Breast epithelium (tissue), 3 donors: ENCODE measurements at regions not wholly inside any gene's neighbourhood (a gene's known extent, or its start where the extent isn't known, plus 50 kb on each side); places are given as distances from the start of the nearest gene placed in this dataset.

ENCODE experiments used
- POLR2A ChIP-seq: fragments of 450-650 bp; IDR thresholded peaks from one replicate; pipeline ENCODE4 v1.6.1; 2016; ENCODE audit warnings: antibody characterized with exemption, mild to moderate bottlenecking, moderate library complexity
- POLR2AphosphoS5 ChIP-seq, 3 donors: sonication (generic); formaldehyde crosslinking; IDR thresholded peaks; one replicate each; pipeline ENCODE4 v1.6.1; 2017; ENCODE audit warnings: antibody characterized with exemption in 3 of 3
- TF ChIP-seq, protein P1 (sequence below), 3 donors: fragments of 450-650 bp; IDR thresholded peaks; one replicate each; pipeline ENCODE4 v1.5.1; 2016 to 2017; ENCODE audit warnings: antibody characterized with exemption in 3 of 3, mild to moderate bottlenecking in 3 of 3, moderate library complexity in 3 of 3

DNA sequence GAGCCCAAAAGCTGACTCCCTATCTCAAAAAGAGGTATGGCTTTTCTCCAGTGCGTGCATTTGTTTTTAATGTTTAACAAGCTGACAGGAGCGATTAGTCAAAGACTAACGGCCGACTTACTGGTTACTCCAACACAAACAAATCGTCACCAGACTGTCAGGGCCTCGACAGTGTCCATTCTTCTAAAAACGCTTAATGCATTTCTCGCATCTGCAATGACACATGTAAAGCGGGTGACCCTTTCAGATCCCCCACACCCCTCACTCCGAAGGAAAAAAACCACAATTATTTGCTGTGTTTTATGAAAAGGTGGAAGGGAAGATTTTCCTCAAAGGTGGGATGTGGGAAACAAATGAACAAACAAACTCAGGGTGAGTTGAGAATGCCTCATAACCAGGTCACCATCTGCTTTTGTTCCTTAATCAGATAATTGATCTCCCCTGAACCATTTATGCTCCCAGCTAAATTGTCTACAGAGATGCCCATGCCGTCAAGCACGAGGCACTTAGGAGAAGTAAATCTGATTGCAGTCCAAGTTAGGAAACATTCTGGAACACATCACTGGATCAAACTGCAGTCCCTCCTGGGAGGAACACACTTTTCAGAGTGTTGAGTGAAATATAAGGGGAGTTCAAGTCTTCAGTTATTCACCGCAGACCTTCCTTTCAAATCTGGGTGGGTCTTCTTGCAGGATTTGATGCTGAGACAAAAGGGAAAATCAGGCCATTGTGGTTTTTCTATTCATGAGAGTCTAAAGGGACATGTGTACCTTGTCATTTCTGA is 340.8 kb downstream of the CMPK2 start:
- TF ChIP-seq POLR2A (no peak), POLR2AphosphoS5 (IDR thresholded peaks at IDR 0.05) (no peak)
- TF ChIP-seq, protein P1, sequence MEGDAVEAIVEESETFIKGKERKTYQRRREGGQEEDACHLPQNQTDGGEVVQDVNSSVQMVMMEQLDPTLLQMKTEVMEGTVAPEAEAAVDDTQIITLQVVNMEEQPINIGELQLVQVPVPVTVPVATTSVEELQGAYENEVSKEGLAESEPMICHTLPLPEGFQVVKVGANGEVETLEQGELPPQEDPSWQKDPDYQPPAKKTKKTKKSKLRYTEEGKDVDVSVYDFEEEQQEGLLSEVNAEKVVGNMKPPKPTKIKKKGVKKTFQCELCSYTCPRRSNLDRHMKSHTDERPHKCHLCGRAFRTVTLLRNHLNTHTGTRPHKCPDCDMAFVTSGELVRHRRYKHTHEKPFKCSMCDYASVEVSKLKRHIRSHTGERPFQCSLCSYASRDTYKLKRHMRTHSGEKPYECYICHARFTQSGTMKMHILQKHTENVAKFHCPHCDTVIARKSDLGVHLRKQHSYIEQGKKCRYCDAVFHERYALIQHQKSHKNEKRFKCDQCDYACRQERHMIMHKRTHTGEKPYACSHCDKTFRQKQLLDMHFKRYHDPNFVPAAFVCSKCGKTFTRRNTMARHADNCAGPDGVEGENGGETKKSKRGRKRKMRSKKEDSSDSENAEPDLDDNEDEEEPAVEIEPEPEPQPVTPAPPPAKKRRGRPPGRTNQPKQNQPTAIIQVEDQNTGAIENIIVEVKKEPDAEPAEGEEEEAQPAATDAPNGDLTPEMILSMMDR (IDR thresholded peaks at IDR 0.05): no peak
